ENCODE measurements at regions not wholly inside any gene's neighbourhood (a gene's known extent, or its start where the extent isn't known, plus 50 kb on each side); places are given as distances from the start of the nearest gene placed in this dataset.

DNA sequence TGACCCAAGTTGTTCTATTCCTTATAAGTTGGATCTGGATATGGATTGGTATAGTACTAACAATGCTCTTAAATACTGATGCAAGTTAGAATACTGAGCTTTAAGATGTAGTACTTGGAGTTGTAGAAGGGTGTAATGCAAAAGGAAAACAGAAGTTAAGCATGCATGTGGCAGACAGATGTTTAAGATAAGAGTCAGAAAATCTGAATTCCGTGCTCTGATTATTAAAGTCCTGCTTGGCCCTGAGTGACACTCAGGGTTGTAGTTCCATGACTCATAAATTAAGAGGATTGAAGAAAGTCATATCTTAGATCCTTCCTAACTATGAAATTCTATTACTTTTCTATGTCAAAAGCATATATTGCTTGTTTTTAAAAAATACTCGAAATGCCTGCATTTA lies 250.6 kb downstream of the RPRM start:
- Histone ChIP-seq H3K4me1 (ENCODE audit: control insufficient read depth, insufficient read depth, low read length) (no peaks in the 10 kb centered on the region), H3K9ac (ENCODE audit: low read depth, low read length) (no peak overlapping the region), H3K4me3 (ENCODE audit: low read depth, low read length) (no peak overlapping the region), H3K9me3 (ENCODE audit: control insufficient read depth, insufficient read depth, low read length) (no peaks in the 10 kb centered on the region), H3K27me3 (ENCODE audit: control insufficient read depth, insufficient read depth, low read length) (no peaks in the 10 kb centered on the region), H3K36me3 (ENCODE audit: control insufficient read depth, insufficient read depth, low read length) (no peaks in the 10 kb centered on the region)

DNA sequence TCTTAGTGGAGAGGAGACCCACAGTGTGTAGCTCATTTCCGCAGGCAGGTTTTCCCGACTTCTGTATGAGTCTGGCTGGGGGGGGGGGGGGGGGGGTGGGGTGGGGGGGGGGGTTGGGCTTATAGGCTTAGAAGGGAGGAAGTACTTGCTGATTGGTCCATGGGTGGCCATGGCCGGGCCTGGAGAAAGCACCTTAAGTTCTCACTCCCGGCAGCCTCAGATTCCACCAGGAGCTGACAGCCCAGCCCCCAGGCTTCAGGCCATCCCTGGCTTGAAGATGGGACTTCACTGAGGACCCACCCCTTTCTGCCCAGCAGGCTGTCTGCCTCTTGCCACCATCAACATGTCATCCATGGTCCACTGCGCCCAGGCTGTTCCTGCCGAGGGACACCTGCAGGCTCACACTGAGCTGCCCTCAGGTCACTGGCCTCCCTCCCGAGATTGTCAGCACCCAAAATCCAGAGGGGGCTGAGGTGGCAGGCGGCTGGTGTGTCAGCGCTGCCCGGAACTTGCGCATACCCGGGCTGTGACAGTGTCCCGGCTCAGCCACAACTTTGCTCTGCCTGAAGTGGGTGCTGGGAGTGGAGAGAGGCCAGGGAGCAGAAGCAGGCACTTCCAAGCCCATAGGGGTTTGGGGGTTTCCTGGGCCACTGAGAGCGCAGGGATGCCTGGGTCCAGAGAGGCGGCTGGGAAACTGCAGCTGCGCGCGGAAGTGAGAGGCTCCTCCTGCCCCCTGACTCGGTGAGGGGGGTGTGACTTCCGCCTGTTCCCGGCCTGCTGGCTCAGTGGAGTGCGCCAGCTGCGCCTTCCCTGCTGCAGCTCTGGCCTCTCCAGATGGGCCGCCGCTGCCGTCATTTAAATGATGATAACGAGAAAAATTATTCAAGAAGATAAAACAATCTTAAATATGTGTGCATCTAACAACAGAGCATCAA lies 256.1 kb downstream of the RPRM start:
- peak overlapping the region; percentile 13 for H3K4me3 ChIP-seq (ENCODE audit: low read depth, low read length)
- H3K9ac ChIP-seq (ENCODE audit: low read depth, low read length), result no peak overlapping the region

DNA sequence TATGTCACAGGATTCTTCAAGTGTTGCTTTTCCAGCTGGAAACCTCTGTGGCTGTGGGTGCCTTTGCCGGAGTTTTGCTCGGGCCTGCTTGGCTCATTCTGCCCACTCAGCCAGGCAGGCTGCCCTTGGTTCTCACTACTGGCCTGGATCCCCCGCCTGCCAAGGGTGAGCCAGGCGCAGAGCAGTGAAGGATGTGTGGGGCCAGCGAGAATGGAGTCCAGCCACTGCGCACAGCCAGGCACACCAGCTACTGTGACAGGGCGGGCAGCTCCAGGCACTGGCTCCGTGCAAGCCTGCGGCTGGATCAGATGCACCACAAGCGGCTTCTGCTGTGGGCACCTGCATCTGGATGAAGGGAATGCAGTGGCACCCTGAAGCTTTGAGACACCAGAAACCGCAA lies 257.1 kb downstream of the RPRM start:
- H3K4me3 ChIP-seq (ENCODE audit: low read depth, low read length), result no peak overlapping the region
- no peaks in the 10 kb centered on the region for H3K4me1 ChIP-seq (ENCODE audit: control insufficient read depth, insufficient read depth, low read length)
- H3K9ac ChIP-seq (ENCODE audit: low read depth, low read length), result no peak overlapping the region
- H3K36me3 ChIP-seq (ENCODE audit: control insufficient read depth, insufficient read depth, low read length), result no peaks in the 10 kb centered on the region
- no peaks in the 10 kb centered on the region for H3K27me3 ChIP-seq (ENCODE audit: control insufficient read depth, insufficient read depth, low read length)
- no peaks in the 10 kb centered on the region for H3K9me3 ChIP-seq (ENCODE audit: control insufficient read depth, insufficient read depth, low read length)

More for the DNA sequence above, 256.1 kb downstream of the RPRM start:
- Histone ChIP-seq H3K4me1 (ENCODE audit: control insufficient read depth, insufficient read depth, low read length) (no peaks in the 10 kb centered on the region), H3K9me3 (ENCODE audit: control insufficient read depth, insufficient read depth, low read length) (no peaks in the 10 kb centered on the region), H3K36me3 (ENCODE audit: control insufficient read depth, insufficient read depth, low read length) (no peaks in the 10 kb centered on the region), H3K27me3 (ENCODE audit: control insufficient read depth, insufficient read depth, low read length) (no peaks in the 10 kb centered on the region)

DNA sequence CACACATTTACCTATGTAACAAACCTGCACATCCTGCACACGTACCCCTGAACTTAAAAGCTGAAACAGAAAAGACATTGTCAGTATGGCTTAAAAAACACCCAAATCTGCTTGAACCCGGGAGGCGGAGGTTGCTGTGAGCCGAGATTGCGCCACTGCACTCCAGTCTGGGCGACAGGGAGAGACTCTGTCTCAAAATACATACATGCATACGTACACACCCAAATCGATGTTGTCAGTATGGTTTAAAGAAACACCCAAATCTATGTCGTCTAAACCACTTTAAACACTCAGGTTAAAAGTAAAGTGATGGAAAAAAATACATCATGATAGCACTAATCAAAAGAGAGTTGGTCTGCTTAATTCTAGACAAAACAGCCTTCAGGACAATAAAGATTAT lies 257.5 kb downstream of the RPRM start:
- H3K36me3 ChIP-seq (ENCODE audit: control insufficient read depth, insufficient read depth, low read length), result no peaks in the 10 kb centered on the region
- no peaks in the 10 kb centered on the region for H3K9me3 ChIP-seq (ENCODE audit: control insufficient read depth, insufficient read depth, low read length)
- no peaks in the 10 kb centered on the region for H3K4me1 ChIP-seq (ENCODE audit: control insufficient read depth, insufficient read depth, low read length)
- H3K4me3 ChIP-seq (ENCODE audit: low read depth, low read length), result no peak overlapping the region
- H3K9ac ChIP-seq (ENCODE audit: low read depth, low read length), result no peak overlapping the region
- H3K27me3 ChIP-seq (ENCODE audit: control insufficient read depth, insufficient read depth, low read length), result no peaks in the 10 kb centered on the region

DNA sequence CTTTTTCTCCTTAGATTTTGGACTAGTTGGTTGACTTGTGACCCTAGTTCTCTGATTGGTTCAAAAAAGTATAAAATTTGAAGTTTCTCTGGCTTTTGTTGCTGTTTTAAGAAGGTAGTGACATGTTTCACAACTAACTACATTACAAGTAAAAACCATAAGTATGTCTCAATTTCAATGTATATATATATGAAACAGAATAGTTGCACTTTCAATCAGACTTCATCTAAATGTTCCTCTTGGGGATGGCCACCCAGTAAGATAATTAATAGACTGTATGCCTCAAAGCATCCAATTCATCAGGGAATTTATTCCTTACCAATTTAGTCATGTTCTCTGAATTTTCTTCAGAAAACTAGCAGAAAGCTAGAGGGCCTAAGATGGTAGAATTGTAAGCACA lies 259.7 kb downstream of the RPRM start:
- Histone ChIP-seq H3K36me3 (ENCODE audit: control insufficient read depth, insufficient read depth, low read length) (no peaks in the 10 kb centered on the region), H3K9ac (ENCODE audit: low read depth, low read length) (no peak overlapping the region), H3K9me3 (ENCODE audit: control insufficient read depth, insufficient read depth, low read length) (no peaks in the 10 kb centered on the region), H3K27me3 (ENCODE audit: control insufficient read depth, insufficient read depth, low read length) (no peaks in the 10 kb centered on the region), H3K4me3 (ENCODE audit: low read depth, low read length) (no peak overlapping the region), H3K4me1 (ENCODE audit: control insufficient read depth, insufficient read depth, low read length) (no peaks in the 10 kb centered on the region)

DNA sequence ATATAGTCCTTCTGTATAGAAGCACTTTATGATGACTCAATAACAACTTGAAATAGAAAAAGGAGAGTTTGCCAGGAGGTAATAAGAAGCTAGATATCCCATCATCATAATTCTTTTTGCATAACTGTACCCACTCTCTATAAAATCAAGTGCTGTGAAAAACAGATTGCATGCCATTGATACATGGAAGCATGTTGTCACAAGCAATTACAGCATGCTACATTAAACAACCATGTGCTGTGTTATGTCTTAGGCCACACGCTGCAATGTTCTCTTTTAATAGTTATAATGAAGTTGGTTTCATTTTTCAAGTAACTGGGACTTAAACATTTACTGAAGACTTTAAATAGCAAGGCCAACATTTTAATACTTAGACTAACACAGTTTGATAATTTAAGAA lies 264.2 kb downstream of the RPRM start:
- Histone ChIP-seq H3K4me3 (ENCODE audit: low read depth, low read length) (no peak overlapping the region), H3K9ac (ENCODE audit: low read depth, low read length) (no peak overlapping the region), H3K4me1 (ENCODE audit: control insufficient read depth, insufficient read depth, low read length) (no peaks in the 10 kb centered on the region), H3K9me3 (ENCODE audit: control insufficient read depth, insufficient read depth, low read length) (no peaks in the 10 kb centered on the region), H3K36me3 (ENCODE audit: control insufficient read depth, insufficient read depth, low read length) (no peaks in the 10 kb centered on the region), H3K27me3 (ENCODE audit: control insufficient read depth, insufficient read depth, low read length) (no peaks in the 10 kb centered on the region)

DNA sequence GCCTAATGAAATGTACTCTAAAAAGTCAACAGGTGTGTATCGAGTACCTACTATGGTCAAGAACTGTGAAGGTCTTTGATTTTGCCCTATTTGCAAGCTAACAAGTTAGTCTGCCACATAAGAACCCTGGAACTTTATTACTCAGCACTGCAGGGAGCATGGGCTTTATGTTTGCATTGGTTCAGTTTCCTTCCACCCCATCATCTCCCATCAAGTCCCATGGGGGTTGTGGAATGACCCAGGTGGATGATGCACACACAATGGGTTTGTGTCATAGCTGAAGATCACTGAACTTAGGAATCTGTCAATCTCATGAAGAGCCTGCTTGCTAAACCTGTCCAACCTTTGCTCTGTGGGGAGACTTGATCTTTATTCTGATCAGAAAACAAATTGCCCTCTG lies 265.5 kb downstream of the RPRM start:
- H3K9me3 ChIP-seq (ENCODE audit: control insufficient read depth, insufficient read depth, low read length), result no peaks in the 10 kb centered on the region
- no peak overlapping the region for H3K4me3 ChIP-seq (ENCODE audit: low read depth, low read length)
- H3K4me1 ChIP-seq (ENCODE audit: control insufficient read depth, insufficient read depth, low read length), result no peaks in the 10 kb centered on the region
- H3K27me3 ChIP-seq (ENCODE audit: control insufficient read depth, insufficient read depth, low read length), result no peaks in the 10 kb centered on the region
- H3K9ac ChIP-seq (ENCODE audit: low read depth, low read length), result no peak overlapping the region
- no peaks in the 10 kb centered on the region for H3K36me3 ChIP-seq (ENCODE audit: control insufficient read depth, insufficient read depth, low read length)

DNA sequence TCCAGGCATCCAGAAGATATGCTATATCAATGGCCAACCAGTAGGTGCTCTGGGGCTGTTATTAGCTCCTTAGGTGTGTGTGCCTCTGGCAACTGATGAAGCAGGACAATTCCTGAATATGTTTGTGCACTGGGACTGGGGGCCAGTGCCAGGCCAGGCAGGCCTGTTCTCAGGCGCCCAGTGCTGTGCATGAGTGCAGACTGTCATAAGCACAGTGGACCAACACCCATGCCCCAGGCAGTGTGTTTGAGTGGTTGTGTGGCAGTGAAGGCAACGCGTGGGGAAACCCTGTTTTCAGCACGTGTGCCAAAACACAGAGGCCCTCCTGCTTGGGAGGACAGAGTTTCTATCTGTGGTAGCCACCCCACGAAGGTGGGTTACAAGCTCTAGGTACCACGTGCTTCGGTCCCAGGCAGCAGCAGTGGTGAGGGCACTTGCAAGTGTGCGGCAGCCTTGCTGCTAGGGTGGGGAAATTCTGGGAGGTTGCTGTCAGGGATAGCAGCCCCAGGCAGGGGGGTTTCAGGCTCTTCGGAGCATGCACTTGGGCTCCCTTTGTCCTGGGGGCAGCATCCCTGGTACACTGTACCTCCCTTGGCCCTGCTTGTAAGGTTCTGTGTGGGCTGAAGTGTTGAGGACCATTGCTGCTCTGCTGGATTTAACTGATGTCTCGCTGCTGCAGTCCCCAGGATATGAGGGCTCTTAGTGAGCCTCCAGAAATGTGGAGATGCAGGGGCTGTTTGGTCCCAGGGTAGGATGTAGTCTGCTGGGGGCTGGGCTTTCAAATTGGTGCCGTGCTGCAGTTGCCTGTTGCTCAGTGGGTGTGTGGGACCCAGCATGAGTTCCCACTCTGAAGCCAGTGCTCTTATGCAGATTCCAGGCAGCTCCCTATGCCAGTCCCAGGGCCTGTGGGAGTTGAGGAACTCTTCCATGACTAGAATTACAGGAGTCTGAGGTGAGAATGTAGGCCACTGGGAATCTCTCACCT lies 280.9 kb downstream of the RPRM start:
- Histone ChIP-seq H3K4me1 (ENCODE audit: control insufficient read depth, insufficient read depth, low read length) (no peaks in the 10 kb centered on the region), H3K9ac (ENCODE audit: low read depth, low read length) (no peak overlapping the region), H3K4me3 (ENCODE audit: low read depth, low read length) (no peak overlapping the region), H3K27me3 (ENCODE audit: control insufficient read depth, insufficient read depth, low read length) (no peaks in the 10 kb centered on the region), H3K36me3 (ENCODE audit: control insufficient read depth, insufficient read depth, low read length) (no peaks in the 10 kb centered on the region), H3K9me3 (ENCODE audit: control insufficient read depth, insufficient read depth, low read length) (no peaks in the 10 kb centered on the region)

DNA sequence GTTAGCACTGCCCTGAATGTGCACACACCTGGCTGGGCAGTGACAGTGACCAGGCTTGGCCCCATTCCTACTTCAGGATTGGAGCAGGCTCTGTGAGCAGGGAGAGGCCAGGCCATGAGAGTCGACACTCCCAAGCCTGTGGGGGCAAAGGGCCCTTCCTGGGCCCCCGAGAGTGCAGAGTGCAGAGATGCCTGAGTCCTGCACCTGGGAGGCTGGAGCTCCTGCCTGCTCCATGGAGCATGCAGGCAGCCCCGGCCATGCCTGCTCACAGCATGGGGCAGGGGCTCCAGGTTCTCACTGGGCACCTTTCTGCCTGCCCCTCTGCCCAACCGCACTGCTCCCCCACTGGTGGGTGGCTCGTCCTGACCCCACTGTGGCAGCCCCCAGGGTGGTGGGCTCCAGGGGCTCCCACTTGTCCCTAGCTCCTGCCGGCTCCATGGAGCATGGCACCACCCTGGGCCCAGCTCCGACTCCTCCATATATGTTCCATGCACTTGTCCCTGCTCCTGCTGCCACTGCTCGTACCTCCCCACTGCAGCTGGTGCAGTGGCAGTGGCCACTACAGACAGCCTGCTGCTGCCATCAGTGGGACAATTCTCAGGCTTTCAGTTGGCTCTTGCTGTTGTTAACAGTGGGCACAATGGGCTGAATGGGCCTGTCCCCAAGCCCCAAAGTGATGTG lies 282.0 kb downstream of the RPRM start:
- no peaks in the 10 kb centered on the region for H3K36me3 ChIP-seq (ENCODE audit: control insufficient read depth, insufficient read depth, low read length)
- H3K9me3 ChIP-seq (ENCODE audit: control insufficient read depth, insufficient read depth, low read length), result no peaks in the 10 kb centered on the region
- no peaks in the 10 kb centered on the region for H3K27me3 ChIP-seq (ENCODE audit: control insufficient read depth, insufficient read depth, low read length)

DNA sequence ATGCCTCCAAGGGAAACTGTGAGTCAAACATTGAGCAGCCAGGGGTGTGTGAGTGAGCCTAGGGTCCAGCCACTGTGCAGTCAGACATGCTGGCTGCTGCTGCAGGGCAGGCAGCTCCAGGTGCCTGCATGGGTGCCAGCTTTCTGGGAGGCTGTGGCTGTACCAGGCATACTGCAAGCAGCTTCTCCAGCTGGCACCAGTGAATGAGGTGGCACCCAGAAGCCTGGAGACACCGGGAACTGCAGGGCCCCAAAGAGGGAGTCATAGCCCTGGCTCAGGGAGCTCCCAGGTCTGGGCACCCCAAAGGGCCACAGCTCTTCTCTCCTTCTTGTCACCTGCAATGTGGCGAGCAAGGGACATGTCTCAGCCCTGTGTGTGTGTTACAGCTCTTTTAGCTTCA lies 283.2 kb downstream of the RPRM start:
- Histone ChIP-seq H3K4me3 (ENCODE audit: low read depth, low read length) (no peak overlapping the region), H3K9me3 (ENCODE audit: control insufficient read depth, insufficient read depth, low read length) (no peaks in the 10 kb centered on the region), H3K36me3 (ENCODE audit: control insufficient read depth, insufficient read depth, low read length) (no peaks in the 10 kb centered on the region), H3K4me1 (ENCODE audit: control insufficient read depth, insufficient read depth, low read length) (no peaks in the 10 kb centered on the region), H3K27me3 (ENCODE audit: control insufficient read depth, insufficient read depth, low read length) (no peaks in the 10 kb centered on the region), H3K9ac (ENCODE audit: low read depth, low read length) (no peak overlapping the region)

More for the DNA sequence above, 282.0 kb downstream of the RPRM start:
- Histone ChIP-seq H3K4me3 (ENCODE audit: low read depth, low read length) (no peak overlapping the region), H3K9ac (ENCODE audit: low read depth, low read length) (no peak overlapping the region), H3K4me1 (ENCODE audit: control insufficient read depth, insufficient read depth, low read length) (no peaks in the 10 kb centered on the region)

DNA sequence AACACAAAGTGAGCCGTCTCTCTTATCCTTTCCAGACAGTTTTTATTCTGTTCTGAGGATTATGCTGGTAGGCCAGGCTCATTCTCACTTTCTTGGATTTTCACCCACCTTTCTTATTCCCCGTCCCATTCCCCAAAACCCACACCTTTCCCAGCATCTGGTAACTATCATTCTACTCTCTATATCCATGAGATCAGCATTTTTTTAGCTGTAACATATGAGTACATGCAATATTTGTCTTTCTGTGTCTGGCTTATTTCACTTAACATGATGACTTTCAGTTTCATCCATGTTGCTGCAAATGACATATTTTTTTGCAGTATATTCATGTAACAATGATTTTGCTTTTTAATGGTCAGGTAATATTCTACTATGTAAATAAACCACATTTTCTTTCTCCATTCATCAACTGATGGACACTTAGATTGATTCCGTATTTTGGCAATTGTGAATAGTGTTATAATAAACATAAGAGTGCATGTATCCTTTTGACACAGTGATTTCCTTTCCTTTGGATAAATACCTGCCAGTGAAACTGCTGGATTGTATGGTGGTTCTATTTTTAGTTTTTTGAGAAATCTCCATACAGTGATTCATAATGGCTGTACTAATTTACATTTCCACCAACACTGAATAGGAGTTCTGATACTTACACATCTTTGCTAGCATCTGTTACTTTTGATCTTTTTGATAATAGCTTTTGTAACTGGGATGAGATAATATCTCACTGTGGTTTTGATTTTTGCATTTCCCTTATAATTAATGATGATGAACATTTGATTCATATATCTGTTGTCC lies 289.3 kb downstream of the RPRM start:
- Histone ChIP-seq H3K9ac (ENCODE audit: low read depth, low read length) (no peak overlapping the region), H3K4me3 (ENCODE audit: low read depth, low read length) (no peak overlapping the region), H3K4me1 (ENCODE audit: control insufficient read depth, insufficient read depth, low read length) (no peaks in the 10 kb centered on the region), H3K27me3 (ENCODE audit: control insufficient read depth, insufficient read depth, low read length) (no peaks in the 10 kb centered on the region), H3K36me3 (ENCODE audit: control insufficient read depth, insufficient read depth, low read length) (no peaks in the 10 kb centered on the region), H3K9me3 (ENCODE audit: control insufficient read depth, insufficient read depth, low read length) (no peaks in the 10 kb centered on the region)
